ENCODE measurements at regions not wholly inside any gene's neighbourhood (a gene's known extent, or its start where the extent isn't known, plus 50 kb on each side); places are given as distances from the start of the nearest gene placed in this dataset.
"Not testable (repeated sequence)": the region's sequence is repeated elsewhere in the genome, so short reads cannot be mapped to it uniquely, and the experiment has no call there.

DNA sequence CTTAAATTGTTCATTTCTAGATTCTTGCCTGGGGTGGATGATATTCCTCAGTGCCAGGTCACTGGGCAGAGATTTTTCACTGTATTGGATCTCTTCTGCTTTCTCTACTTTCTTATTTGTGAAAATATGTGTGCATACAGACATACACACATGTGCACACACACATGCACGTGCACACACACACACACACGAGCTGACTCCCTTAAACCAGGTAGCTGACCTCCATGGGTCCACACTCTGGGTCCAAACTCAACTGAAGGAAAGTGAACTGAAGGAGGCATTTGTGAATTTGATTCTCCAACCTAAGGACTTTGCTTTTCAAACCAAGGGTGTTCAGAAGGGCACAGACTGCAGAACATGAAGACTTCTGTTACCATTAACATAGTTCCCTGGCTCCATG is 113.8 kb downstream of the POTEB start:
- TF ChIP-seq CTCF (IDR thresholded peaks at IDR 0.05); POLR2AphosphoS2 (conservative IDR thresholded peaks at IDR 0.05; ENCODE audit: low read length): not testable (repeated sequence)

All from A549 (cell line).